ENCODE measurements at regions not wholly inside any gene's neighbourhood (a gene's known extent, or its start where the extent isn't known, plus 50 kb on each side); places are given as distances from the start of the nearest gene placed in this dataset.

- H3K36me3 ChIP-seq (ENCODE audit: insufficient read depth): no peaks in the 10 kb centered on the region
- no peak for TF ChIP-seq CTCF (conservative IDR thresholded peaks at IDR 0.05; ENCODE audit: low read depth, low read length)
These were observed 323.0 kb downstream of the EFNB2 start for GRCh38 chr13:106212386-106213010.

GRCh38 chr13:106210324-106210723 is 325.1 kb downstream of the EFNB2 start:
- H3K4me3 ChIP-seq (IDR thresholded peaks at IDR 0.05; ENCODE audit: insufficient read depth, low read depth, low read length): no peak overlapping the region
- no peak for TF ChIP-seq CTCF (conservative IDR thresholded peaks at IDR 0.05; ENCODE audit: low read depth, low read length)
- H3K27ac ChIP-seq: no peak overlapping the region
- no peaks in the 10 kb centered on the region for H3K36me3 ChIP-seq (ENCODE audit: insufficient read depth)
- H2AFZ ChIP-seq (ENCODE audit: low read depth): no peak overlapping the region
- no peaks in the 10 kb centered on the region for H3K4me1 ChIP-seq (ENCODE audit: low read depth, poor library complexity, severe bottlenecking)
- H4K20me1 ChIP-seq (ENCODE audit: insufficient read depth): no peaks in the 10 kb centered on the region
- H3K27me3 ChIP-seq (ENCODE audit: insufficient read depth, low read depth): no peaks in the 10 kb centered on the region
- no peak overlapping the region for H3K9ac ChIP-seq
- H3K4me2 ChIP-seq: no peak overlapping the region
- H3K79me2 ChIP-seq (ENCODE audit: insufficient read depth, low read depth): no peaks in the 10 kb centered on the region

More at GRCh38 chr13:106212386-106213010, 323.0 kb downstream of the EFNB2 start:
- H2AFZ ChIP-seq (ENCODE audit: low read depth): no peak overlapping the region
- H3K4me1 ChIP-seq (ENCODE audit: low read depth, poor library complexity, severe bottlenecking): no peaks in the 10 kb centered on the region
- no peaks in the 10 kb centered on the region for H3K79me2 ChIP-seq (ENCODE audit: insufficient read depth, low read depth)
- H3K4me3 ChIP-seq (IDR thresholded peaks at IDR 0.05; ENCODE audit: insufficient read depth, low read depth, low read length): no peak overlapping the region
- no peak overlapping the region for H3K27ac ChIP-seq
- no peak overlapping the region for H3K9ac ChIP-seq
- no peaks in the 10 kb centered on the region for H3K27me3 ChIP-seq (ENCODE audit: insufficient read depth, low read depth)
- H4K20me1 ChIP-seq (ENCODE audit: insufficient read depth): no peaks in the 10 kb centered on the region
- H3K4me2 ChIP-seq: no peak overlapping the region

- H3K27ac ChIP-seq: no peak overlapping the region
- no peak for TF ChIP-seq CTCF (conservative IDR thresholded peaks at IDR 0.05; ENCODE audit: low read depth, low read length)
- H3K4me3 ChIP-seq (IDR thresholded peaks at IDR 0.05; ENCODE audit: insufficient read depth, low read depth, low read length): no peak overlapping the region
These were observed 329.6 kb downstream of the EFNB2 start for GRCh38 chr13:106205871-106206270.

GRCh38 chr13:106197496-106197895 is 338.0 kb downstream of the EFNB2 start:
- no peak for TF ChIP-seq CTCF (conservative IDR thresholded peaks at IDR 0.05; ENCODE audit: low read depth, low read length)
- H3K27me3 ChIP-seq (ENCODE audit: insufficient read depth, low read depth): no peaks in the 10 kb centered on the region
- H4K20me1 ChIP-seq (ENCODE audit: insufficient read depth): no peaks in the 10 kb centered on the region
- no peaks in the 10 kb centered on the region for H3K79me2 ChIP-seq (ENCODE audit: insufficient read depth, low read depth)
- no peak overlapping the region for H2AFZ ChIP-seq (ENCODE audit: low read depth)
- no peak overlapping the region for H3K4me3 ChIP-seq (IDR thresholded peaks at IDR 0.05; ENCODE audit: insufficient read depth, low read depth, low read length)
- H3K36me3 ChIP-seq (ENCODE audit: insufficient read depth): no peaks in the 10 kb centered on the region
- H3K4me2 ChIP-seq: no peak overlapping the region
- H3K9ac ChIP-seq: no peak overlapping the region
- H3K4me1 ChIP-seq (ENCODE audit: low read depth, poor library complexity, severe bottlenecking): no peaks in the 10 kb centered on the region
- H3K27ac ChIP-seq: no peak overlapping the region

More at GRCh38 chr13:106205871-106206270, 329.6 kb downstream of the EFNB2 start:
- Histone ChIP-seq H3K79me2 (ENCODE audit: insufficient read depth, low read depth) (no peaks in the 10 kb centered on the region), H3K4me1 (ENCODE audit: low read depth, poor library complexity, severe bottlenecking) (no peaks in the 10 kb centered on the region), H3K9ac (no peak overlapping the region), H3K36me3 (ENCODE audit: insufficient read depth) (no peaks in the 10 kb centered on the region), H3K27me3 (ENCODE audit: insufficient read depth, low read depth) (no peaks in the 10 kb centered on the region), H2AFZ (ENCODE audit: low read depth) (no peak overlapping the region), H4K20me1 (ENCODE audit: insufficient read depth) (no peaks in the 10 kb centered on the region), H3K4me2 (no peak overlapping the region)

Data from KMS-11 (cell line).